HL-60 (cell line): ENCODE measurements at regions not wholly inside any gene's neighbourhood (a gene's known extent, or its start where the extent isn't known, plus 50 kb on each side); places are given as distances from the start of the nearest gene placed in this dataset. TPM values are rescaled to one million over a fixed set of nuclear protein-coding genes. Genes with fewer than 3 reads are reported as not detected.

Source experiments
- DNase-seq, 2 experiments: peaks; one replicate each; pipeline ENCODE4 v3.0.0-alpha.2; 2010 to 2020; ENCODE audit warnings: low read depth in 1 of 2, low spot score in 1 of 2
- H3K27ac ChIP-seq: fragments of 250-450 bp; sonication (Bioruptor Pico); replicated peaks from 2 replicates; pipeline ENCODE4 v1.5.1; 2020; ENCODE audit warnings: mild to moderate bottlenecking, moderate library complexity
- H3K27me3 ChIP-seq: fragments of 250-450 bp; sonication (Bioruptor Pico); 2 replicates; pipeline ENCODE4 v1.5.1; 2021; ENCODE audit warnings: mild to moderate bottlenecking, moderate library complexity; ENCODE audit not compliant: insufficient read depth, poor library complexity, severe bottlenecking
- H3K4me3 ChIP-seq: replicated peaks from 2 replicates; pipeline ENCODE4 v1.5.1; 2011; ENCODE audit warnings: mild to moderate bottlenecking, control low read depth, low read length; ENCODE audit not compliant: insufficient read depth
- CTCF ChIP-seq: IDR thresholded peaks from one replicate; pipeline ENCODE4 v1.5.1; 2011; ENCODE audit warnings: low read length, control low read depth, inconsistent platforms; ENCODE audit not compliant: insufficient read depth
- GABPA ChIP-seq: IDR thresholded peaks from 2 replicates; pipeline ENCODE4 v1.6.1; 2012; ENCODE audit warnings: low read depth
- POLR2AphosphoS5 ChIP-seq: IDR thresholded peaks from 2 replicates; pipeline ENCODE4 v1.6.1; 2012; ENCODE audit warnings: low read depth
- SPI1 ChIP-seq: IDR thresholded peaks from 2 replicates; pipeline ENCODE4 v1.6.1; 2012; ENCODE audit warnings: low read depth, mild to moderate bottlenecking, borderline replicate concordance
- microRNA-seq: library from miRNA; unstranded; fragments of <30 nt; microRNA quantifications from one replicate; pipeline ENCODE4, GENCODE V29; 2018
- TF ChIP-seq, protein P1 (sequence below): IDR thresholded peaks from 2 replicates; pipeline ENCODE4 v1.6.1; 2012; ENCODE audit warnings: low read depth; ENCODE audit not compliant: insufficient replicate concordance

DNA sequence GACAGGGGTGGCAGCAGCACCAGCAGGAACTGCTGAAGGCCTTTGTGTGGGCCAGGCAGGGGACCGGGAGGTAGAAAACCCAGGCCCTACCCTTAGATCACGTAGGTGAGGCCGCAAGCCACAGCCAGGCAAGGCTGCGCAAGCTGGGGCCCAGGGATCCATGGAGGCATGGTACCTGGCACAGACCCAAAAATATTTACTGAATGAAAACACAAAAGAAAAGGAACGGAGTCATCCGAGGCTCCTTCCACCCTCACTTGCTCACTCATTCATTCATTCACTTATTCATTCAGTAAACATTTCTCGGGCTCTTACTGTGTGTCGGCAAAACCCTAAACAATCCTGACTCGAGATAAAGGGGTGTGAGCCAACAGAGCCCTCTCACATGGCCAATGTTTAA lies 102.3 kb downstream of the BCOR start:
- H3K4me3 ChIP-seq, result no peak overlapping the region
- H3K27ac ChIP-seq, result no peak overlapping the region
- no peaks in the 10 kb centered on the region for H3K27me3 ChIP-seq
- TF ChIP-seq, protein P1, sequence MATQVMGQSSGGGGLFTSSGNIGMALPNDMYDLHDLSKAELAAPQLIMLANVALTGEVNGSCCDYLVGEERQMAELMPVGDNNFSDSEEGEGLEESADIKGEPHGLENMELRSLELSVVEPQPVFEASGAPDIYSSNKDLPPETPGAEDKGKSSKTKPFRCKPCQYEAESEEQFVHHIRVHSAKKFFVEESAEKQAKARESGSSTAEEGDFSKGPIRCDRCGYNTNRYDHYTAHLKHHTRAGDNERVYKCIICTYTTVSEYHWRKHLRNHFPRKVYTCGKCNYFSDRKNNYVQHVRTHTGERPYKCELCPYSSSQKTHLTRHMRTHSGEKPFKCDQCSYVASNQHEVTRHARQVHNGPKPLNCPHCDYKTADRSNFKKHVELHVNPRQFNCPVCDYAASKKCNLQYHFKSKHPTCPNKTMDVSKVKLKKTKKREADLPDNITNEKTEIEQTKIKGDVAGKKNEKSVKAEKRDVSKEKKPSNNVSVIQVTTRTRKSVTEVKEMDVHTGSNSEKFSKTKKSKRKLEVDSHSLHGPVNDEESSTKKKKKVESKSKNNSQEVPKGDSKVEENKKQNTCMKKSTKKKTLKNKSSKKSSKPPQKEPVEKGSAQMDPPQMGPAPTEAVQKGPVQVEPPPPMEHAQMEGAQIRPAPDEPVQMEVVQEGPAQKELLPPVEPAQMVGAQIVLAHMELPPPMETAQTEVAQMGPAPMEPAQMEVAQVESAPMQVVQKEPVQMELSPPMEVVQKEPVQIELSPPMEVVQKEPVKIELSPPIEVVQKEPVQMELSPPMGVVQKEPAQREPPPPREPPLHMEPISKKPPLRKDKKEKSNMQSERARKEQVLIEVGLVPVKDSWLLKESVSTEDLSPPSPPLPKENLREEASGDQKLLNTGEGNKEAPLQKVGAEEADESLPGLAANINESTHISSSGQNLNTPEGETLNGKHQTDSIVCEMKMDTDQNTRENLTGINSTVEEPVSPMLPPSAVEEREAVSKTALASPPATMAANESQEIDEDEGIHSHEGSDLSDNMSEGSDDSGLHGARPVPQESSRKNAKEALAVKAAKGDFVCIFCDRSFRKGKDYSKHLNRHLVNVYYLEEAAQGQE, result no peak
- TF ChIP-seq GABPA (no peak), CTCF (no peak), POLR2AphosphoS5 (no peak), SPI1 (no peak)
- DNase-seq, result no peak

- TF ChIP-seq CTCF (no peak), GABPA (no peak), POLR2AphosphoS5 (no peak), SPI1 (no peak)
- TF ChIP-seq, protein P1, result no peak
- no peaks in the 10 kb centered on the region for H3K27me3 ChIP-seq
- H3K4me3 ChIP-seq, result no peak overlapping the region
- no peak overlapping the region for H3K27ac ChIP-seq
- DNase-seq, result no peak
Measured at GRCh38 chrX:39996536-39996935, 101.2 kb downstream of the BCOR start.

DNA sequence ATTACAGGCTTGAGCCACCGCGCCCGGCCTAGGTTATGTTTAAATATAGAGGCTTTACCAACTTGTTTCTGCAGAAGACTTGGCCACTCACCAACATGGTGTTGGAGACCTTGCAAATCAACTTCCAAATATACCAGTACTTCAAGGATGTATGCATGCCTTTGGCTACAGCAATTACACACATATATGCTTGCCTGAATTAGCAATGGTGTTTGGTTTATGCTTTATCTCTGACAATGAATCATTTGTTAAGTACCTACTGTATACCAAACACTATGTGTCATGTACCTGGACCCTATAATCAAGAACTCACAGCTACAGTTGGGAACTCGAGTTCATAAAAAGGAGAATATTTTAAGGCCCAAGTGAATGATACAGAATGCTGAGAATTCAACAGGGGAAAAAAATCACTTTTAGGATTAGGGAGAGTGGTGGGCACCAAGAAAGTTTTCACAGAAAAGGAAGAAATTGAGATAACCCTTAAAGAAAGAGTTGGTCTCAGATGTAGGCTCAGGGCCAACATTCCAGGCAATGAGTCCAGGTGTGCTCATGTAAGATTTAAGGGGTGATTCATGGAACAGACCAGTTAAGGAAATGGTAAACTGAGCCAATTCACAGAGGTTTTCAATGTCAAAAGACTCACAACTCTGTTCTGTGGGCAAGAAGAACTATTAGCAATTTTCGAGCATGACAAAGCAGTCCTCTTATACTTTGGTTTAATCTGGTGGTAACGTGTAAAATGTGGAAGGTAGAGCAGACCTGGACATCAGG lies 98.9 kb downstream of the BCOR start:
- TF ChIP-seq, protein P1, result no peak
- no peak for TF ChIP-seq POLR2AphosphoS5
- TF ChIP-seq SPI1, result no peak
- TF ChIP-seq GABPA, result no peak
- no peak for TF ChIP-seq CTCF
- H3K4me3 ChIP-seq, result no peak overlapping the region
- no peaks in the 10 kb centered on the region for H3K27me3 ChIP-seq
- no peak for DNase-seq
- H3K27ac ChIP-seq, result no peak overlapping the region

Small RNA genes lying in the stretch of these regions (microRNA-seq; reads per million reads assigned to microRNA genes)
- gene MIR1587, result not detected
- not detected for gene MIR3937
